DMS53 (cell line): ENCODE measurements at regions not wholly inside any gene's neighbourhood (a gene's known extent, or its start where the extent isn't known, plus 50 kb on each side); places are given as distances from the start of the nearest gene placed in this dataset.
"Not testable (repeated sequence)": the region's sequence is repeated elsewhere in the genome, so short reads cannot be mapped to it uniquely, and the experiment has no call there.

Experiments used
- DNase-seq: peaks from one replicate; lab custom pipeline; 2025; lab: John Stamatoyannopoulos, UW

DNA sequence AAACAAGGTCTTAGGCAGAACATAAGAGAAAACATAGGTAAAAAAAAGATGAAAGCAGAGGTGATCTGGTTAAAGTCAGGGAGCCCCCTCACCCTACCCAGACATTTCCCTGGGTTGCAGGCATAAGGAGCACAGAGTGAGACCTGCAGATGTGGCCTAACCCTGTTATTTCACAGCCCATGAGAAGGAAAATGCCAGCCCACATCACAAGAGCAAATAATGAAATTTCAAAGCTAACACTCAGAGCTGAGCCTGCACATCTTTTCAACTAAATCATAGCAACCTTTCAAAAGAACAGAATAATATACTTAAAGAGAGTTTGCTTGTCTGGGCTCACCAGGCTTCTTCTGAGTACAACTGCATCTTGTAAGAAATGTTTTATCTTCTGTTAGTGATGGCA, 295.4 kb downstream of the RPAP3 start:
- DNase-seq = no peak

DNA sequence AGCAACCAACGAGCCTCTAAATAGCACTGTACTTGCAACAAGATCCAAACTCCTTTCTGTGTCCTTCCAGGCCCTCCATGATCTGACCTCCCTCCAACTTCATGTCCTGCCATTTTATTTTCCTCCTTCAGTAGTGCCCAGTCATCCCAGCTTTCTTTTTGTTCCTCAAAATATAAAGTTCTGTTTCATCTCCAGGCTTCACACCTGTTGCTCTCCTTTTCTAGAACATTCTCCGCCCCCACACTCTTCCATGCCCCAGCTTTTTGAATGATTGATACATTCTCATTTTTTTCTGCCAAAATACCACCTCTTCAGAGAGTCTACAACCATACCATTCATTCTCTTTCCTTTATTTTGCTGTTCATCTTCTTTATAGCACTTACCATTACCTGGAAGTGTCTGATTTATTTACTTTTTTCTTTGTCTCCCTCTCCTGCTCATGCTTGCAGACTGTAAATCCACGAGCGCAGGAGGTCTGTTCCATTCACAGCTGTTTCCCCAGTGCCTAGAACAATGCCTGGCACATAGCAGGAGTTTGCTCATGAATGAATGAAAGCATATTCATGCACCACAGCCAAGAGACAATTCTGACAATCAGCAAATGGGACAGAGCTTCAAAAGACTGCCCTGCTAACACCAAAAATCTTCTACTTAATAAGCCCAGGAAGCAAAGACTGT, 296.4 kb downstream of the RPAP3 start:
- DNase-seq = no peak

DNA sequence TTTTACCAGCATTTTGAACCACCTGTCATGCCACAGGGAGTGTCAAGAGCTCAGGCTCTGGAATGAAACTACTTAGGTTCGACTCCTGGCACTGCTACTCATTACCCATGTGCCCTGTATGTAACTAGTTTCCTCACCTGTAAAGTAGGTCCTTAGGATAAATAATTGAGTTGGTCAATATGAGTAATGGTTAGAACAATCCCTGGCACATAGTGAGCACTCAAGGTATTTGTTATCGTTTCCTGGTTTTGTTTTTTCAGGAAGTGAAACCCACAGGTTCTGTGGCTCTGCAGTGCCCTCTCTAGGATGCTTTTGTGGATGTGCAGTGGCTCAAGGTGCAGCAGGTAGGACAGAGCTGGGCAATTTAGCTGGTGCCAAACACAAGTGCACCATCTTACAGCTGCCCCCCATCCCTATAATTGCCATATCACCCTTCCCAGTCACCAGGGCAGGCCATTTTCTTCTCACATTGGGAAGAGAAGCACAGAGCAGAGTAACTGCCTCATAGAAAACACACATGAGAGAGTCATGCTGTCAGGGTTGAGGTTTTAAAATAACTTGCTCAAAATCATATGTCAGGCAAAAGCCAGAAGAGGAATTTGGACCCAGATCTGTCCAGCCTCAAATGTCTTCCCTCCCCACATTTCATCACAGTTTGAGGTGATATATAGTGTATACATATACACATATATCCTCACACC, 297.5 kb downstream of the RPAP3 start:
- peak; percentile 95 for DNase-seq

DNA sequence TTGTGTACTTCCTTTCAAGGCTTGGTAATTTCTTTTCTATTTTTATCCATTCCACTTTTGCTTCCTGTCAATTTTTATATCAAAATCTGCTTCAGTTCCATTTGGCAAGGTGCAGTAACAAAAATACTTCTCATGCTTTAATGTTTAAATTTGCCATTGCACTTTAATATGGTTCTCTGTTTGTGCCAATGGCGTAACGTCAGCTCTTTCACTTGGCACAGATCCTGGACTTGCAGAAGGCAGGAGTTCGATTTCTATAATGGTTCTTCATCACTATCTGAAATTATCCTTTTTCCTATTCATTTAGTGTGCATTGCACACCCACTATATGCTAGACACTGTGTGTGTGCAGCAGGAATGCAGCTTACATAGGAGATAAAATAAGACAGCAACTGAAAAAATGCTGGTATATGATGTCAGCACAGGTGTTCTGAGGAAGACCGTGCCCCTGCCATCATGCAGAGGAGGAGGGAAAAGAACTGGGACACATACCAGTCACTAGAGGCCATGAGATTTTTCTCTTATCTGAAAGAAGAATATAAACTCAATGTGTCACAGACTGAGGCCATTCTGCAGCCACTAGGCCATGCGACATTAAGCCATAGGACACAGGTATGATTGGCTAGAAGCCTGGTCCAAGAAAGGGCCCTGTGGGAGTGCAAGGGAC, 298.2 kb downstream of the RPAP3 start:
- no peak for DNase-seq

DNA sequence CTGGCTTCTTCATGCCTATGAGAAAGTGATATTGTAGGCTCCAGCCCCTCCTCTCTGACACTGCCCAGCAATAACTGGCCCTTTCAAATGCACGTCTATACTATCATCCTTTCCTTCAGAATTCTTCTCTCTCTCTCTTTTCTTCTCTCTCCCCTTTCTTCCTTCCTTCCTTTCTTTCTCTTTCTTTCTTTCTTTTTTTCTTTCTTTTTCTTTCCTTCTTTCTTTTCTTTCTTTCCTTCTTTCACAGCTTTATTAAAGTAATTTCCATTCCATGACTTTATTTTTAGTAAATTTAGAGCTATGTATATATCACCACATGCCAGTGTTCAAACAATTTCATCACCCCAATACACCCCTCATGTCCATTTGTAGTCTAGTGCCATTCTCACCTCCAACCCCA, 302.1 kb downstream of the RPAP3 start:
- no peak for DNase-seq

DNA sequence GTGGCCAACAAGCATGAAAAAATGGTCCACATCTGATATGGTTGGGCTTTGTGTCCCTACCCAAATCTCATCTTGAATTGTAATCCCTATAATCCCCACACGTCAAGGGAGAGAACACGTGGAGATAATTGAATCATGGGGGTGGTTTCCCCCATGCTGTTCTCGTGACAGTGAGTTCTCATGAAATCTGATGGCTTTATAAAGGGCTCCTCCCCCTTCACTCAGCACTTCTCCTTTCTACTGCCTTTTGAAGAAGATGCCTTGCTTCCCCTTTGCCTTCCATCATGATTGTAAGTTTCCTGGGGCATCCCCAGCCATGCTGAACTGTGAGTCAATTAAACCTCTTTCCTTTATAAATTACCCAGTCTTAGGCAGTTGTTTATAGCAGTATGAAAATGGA, 304.6 kb downstream of the RPAP3 start:
- DNase-seq = not testable (repeated sequence)

DNA sequence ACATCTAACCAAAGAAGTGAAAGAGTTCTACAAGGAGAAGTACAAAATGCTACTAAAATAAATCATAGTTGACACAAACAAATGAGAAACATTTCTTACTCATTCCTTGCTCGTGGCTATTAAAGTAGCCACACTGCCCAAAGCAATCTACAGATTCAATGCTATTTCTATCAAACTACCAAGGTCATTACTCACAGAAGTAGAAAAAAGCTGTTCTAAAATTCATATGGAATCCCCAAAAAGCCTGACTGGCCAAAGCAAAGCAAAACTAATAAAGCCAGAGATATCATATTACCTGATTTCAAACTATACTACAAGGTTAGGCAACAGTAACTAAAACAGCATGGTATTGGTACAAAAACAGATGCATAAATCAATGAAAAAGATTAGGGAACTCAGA, 305.6 kb downstream of the RPAP3 start:
- no peak for DNase-seq

DNA sequence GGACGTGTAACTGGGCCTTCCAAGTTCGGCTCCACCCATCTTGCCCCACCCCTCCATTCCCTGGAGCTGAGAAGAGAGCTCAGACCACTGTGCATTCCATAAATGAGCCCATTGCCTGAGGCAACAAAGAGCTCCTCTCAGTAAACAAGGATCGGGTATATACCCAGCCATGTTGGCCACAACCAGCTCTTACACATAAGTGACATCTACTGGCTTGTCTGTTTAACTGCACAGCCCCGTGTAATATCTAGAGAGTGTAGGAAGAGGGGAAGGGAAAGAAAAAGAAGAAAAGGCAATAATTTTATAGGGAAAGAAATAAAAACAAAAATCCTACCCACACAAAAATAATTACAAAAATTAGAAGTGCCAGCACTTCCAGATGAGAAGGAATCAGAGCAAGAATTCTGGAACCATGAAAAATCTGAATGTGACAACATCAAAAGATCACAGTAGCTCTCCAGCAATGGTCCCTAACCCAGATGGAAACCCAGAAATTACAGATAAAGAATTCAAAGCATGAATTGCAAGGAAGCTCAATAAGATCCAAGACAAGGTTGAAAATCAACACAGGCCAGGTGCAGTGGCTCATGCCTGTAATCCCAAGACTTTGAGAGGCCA, 308.1 kb downstream of the RPAP3 start:
- DNase-seq = peak; percentile 91

DNA sequence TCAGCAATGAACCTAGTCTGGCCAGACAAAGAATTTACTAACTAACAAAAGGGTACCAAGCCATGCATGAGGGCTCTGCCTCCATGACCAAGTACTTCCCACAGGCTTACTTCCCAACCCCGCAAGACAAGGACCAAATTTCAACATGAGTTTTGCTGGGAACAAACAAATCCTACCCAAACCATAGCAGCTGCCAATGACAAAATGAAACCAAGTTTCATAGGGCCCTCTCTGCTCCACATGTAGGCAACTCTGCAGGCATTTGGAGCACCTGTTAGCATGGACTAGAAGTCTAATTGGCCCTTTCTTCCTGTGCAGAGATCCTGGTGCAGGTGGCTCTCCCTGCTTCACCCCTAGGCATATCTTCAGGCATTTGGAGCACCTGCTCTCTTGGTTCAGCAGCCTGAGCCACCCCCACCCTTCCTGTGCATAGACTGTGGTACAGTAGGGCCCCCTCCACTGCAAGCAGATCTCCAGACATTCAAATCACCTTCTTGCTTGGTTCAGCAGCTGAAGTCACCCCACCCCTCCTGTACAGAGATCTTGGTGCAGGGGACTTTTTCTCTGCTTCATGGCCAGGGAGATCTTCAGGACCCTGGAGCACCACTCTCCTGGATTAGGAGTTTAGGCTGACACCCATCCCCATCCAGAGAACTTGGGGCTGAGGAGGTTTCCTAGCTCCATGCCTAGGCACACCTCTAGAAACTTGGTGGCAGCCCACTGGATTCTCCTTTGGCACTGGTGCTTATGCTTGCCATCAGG, 308.7 kb downstream of the RPAP3 start:
- peak; percentile 26 for DNase-seq

DNA sequence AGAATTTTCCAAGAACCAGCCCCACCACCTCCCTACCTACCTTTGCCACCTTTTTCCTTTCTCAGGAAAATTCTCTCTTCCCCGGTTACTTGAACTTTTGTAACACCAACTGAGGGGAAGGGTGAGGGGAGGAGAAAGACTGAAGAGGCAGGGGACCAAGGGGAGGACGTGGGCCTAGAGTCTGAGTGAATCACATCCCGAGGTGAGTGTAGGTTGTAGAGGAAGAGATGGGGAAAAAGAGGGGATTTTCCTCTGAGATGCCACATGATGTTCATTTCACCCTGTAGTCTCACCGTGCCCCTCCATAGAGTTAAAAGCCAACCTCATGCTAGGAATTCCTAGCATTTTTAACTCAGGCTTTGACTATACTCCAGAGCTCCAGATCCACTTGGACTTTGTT, 311.8 kb downstream of the RPAP3 start:
- DNase-seq = no peak

DNA sequence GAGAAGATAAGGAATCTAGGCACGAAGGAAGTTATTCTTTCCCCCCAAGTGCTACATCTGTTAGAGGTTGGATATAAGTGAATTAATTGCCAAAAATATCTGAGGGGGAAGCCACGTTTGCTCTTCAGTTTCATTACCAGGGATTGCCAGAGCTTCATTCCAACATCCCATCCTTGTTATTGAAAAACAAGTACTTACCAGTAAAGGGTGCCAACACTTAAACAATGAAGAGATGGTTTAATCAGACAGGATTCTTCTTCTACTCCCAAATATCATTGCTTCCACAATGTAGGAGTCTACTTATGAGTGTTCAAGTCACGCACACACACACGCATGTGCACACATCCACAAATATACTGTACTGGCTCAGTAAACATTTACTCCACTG, 312.4 kb downstream of the RPAP3 start:
- DNase-seq = no peak

DNA sequence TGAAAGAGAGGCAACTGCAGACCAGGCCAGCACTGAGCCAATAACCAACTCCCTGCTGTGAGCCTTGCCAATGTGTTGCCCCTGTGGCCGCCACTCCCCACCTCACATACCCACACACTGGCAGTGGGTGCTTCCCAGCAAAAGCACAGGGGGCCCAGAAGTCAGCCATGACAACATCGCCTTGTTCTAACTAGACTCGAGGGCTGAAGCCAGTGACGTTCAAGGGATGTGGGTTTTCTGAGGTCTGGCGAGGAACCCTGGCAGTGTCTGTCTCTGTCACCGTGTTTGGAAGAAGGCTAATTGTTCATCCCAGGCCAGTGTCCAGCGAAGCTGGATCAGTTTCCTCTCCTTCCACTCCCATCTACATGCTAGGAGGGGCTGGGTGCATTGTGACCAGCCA, 311.8 kb upstream of the AMIGO2 start:
- DNase-seq = no peak

DNA sequence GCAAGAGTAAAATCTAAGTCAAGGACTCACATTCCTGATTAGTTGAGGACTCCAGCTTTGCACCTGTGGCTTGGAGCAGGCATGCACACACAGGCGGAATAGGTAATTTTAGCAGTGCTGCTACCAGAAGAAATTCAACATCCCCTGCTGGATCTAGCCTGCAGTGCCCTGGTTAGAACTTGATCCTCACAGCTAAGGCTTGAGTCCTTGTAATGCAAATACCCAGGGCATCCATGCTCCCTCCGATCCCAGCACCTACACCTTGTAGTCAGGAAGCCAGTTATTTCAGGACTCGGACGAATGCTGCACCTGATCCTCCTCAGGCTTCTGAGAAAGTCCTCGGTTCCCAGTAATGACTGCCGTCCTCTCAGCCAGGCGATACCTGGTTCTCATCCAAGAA, 309.0 kb upstream of the AMIGO2 start:
- DNase-seq = no peak

DNA sequence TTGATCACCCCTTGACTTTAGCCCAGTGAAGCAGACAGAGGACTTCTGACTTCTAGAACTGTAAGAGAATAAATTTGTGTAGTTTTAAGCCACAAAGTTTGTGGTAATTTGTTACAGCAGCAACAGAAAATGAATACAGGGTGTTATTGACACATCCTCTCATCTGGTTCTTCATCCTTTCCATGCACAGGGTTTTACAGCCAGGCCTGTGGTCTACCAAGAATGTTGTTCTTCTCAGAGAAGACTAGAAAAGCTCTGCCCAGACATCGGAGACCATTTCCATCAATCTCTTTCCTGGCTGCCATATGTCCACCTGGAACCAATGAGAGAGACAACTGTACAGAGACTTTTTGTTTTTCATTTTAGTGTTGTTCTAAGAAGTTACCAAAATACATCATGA, 308.2 kb upstream of the AMIGO2 start:
- DNase-seq = no peak

DNA sequence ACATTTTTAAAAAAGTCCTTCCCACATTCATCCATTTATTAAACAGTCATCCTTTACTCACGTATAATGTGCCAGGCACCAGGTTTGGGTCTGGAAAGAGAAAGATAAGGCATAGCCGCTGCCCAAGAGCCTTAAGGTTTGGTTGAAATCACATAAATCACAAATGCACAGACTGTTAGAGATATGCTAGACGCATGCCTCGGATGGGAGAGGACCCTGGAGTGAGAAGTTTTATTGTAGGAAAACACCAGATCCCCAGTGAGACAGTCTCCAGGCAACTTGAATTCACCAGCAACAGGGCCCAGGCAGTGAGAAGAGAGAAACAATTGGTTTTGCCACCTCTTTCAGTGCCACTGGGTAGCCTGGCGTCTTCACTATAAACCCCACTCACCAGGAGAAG, 305.9 kb upstream of the AMIGO2 start:
- no peak for DNase-seq

DNA sequence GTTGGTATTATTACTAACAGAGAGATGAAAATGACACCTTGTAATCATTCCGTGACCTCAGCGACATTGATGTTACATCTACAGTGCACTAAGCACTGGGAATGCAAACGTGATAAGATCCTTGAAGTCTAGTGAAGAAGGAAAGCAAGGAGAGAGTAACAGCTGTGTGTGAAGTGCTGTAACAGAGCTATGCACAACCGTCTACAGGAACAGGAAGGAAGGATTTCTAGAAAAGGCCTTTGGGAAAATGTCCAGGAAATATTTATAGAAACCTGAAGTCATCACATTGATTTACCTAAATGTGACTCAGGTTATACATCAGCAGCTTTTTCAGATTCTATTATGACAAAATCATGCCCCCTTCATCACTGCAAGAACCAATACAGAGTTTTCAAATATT, 304.2 kb upstream of the AMIGO2 start:
- DNase-seq = peak; percentile 33

DNA sequence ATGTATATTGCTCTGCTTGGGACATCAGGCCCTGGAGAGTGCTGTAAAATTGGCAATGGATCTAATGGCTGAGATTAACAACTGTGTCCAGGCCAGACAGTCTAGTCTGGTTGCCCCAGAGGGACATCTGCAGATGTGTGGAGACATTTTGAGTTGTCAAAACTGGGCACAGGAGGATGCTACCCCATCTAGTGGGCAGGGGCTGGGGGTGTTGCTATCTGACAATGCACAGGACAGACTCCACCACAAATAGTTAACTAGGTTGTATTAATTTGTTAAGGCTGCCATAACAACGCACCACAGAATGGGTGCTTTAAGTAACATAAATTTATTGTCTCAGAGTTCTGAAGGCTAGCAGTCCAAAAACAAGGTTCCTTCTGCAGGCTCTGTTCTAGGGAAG, 302.5 kb upstream of the AMIGO2 start:
- DNase-seq = no peak

DNA sequence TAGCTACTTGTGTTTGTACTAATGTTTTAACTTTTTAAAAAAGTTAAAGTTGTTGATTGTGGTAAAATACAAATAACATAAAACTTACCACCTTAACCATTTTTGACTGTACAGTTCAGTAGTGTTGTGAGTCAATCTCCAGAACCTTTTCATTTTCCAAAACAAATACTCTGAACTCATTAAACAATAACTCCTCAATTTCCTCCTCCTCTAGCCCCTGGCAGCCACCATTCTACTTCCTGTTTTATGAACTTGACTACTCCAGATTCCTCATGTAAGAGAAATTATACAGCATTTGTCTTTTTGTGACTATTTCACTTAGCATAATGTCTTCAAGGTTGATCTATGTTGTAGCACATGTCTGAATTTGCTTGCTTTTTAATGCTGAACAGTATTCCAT, 299.1 kb upstream of the AMIGO2 start:
- peak; percentile 61 for DNase-seq

DNA sequence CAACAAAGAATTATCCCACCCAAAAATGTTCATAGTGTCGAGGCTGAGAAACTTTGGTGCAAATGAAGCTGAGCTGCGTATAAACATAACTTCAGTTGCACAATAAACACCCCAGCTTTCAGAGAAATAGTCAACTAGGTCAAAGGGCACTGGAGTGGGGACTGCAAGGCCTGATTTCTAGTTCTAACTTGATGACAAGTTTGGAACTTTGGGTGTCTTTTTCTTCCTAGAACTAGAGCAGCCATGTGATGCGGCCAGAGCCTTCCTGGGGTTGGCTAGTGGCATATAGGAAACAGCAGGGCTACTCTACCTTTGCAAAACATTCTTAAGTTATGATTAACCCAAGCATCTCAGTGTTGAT, 298.4 kb upstream of the AMIGO2 start:
- DNase-seq = no peak

DNA sequence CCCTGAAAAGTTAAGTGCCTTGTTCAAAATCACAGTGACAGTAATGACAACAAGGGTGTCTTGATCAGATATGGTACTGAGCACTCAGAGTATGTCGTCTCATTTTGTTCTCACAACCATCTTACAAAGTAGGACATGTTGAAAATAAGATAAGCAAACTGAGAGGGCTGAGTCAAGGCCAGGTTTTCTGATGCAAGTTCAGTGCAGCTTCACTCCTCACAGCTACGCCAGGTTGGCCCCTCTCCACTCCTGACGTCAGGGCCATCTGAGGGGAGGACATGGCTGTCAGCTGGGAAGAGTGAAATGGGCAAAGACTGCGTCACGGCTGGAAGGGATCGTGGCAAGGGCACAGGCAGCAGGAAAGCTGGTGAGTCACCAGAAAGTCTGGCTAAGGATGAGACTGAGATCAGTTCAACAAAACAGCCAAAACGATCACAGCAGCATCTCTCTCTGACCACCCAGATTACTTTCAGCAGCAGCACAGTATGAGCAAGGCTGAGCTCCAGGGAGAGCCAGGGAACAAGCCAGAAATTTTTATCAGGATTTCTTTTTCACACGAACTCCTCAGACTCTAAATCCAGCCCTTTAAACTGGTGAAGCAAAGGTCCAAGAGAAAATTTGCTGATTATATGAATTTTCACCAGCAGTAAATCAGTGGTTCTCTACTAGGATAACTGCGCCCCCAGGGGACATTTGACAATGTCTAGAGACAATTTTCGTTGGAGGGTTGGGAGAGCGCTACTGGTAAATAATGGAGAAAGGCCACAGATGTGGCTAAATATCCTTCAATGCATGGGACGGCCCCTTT, 297.9 kb upstream of the AMIGO2 start:
- DNase-seq = peak; percentile 88

DNA sequence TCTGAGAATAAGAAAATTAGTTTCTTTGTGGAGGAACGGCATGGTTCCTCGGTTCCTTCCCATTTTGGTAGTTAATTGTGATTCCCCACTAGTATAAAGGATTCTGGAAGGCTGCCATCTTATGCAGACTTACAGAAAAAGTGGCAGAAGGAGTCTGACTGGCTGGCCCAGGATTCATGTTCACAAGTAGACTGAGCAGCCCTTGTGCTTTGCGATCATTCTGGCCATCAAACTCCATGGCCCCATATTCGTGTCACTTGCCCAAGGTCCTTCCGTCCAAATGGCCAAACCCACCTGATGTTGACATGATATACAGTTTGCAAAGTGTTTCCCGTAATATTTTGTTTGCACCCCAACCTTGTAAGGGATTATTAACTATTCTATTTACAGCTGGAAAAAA, 297.2 kb upstream of the AMIGO2 start:
- DNase-seq = peak; percentile 26
